Activated B cell treated with CpG ODN at 0.5 μM for 24 hours (primary cell): ENCODE measurements at regions not wholly inside any gene's neighbourhood (a gene's known extent, or its start where the extent isn't known, plus 50 kb on each side); places are given as distances from the start of the nearest gene placed in this dataset.
"Not testable (repeated sequence)": the region's sequence is repeated elsewhere in the genome, so short reads cannot be mapped to it uniquely, and the experiment has no call there.

ENCODE experiments used
- ATAC-seq: fragments of 200-7000 bp; cut with Tn5 transposase; one replicate; pipeline ENCODE4 v1.10.0; 2021; ENCODE audit warnings: low read depth, mild to moderate bottlenecking, moderate library complexity
- CTCF ChIA-PET: fragments of 350-600 bp; sonication (Branson Sonifier 250); formaldehyde crosslinking; loops from one replicate; lab custom pipeline; 2021; ENCODE audit warnings: antibody characterized with exemption; lab: Charles Lee
- POLR2A ChIA-PET: fragments of 350-600 bp; sonication (Branson Sonifier 250); formaldehyde crosslinking; loops from one replicate; lab custom pipeline; 2021; ENCODE audit warnings: antibody characterized with exemption; lab: Charles Lee
- DNase-seq: peaks from one replicate; pipeline ENCODE4 v3.0.0; 2022
- H3K27ac Mint-ChIP-seq: one replicate; pipeline ENCODE4 v1.8.0; 2020; ENCODE audit warnings: mixed read lengths
- H3K27me3 Mint-ChIP-seq: one replicate; pipeline ENCODE4 v1.8.0; 2021; ENCODE audit warnings: mixed read lengths
- H3K36me3 Mint-ChIP-seq: one replicate; pipeline ENCODE4 v1.8.0; 2021; ENCODE audit warnings: low read depth, mixed read lengths
- H3K4me1 Mint-ChIP-seq: one replicate; pipeline ENCODE4 v1.8.0; 2021; ENCODE audit warnings: mixed read lengths
- H3K4me3 Mint-ChIP-seq: one replicate; pipeline ENCODE4 v1.8.0; 2020; ENCODE audit warnings: mild to moderate bottlenecking, mixed read lengths
- H3K9me3 Mint-ChIP-seq: one replicate; pipeline ENCODE4 v1.8.0; 2020; ENCODE audit warnings: mixed read lengths
- intact Hi-C: fragments of 100-400 bp; cut with micrococcal nuclease; formaldehyde crosslinking; loops from one replicate; pipeline ENCODE4 v1.15.1; 2024
- TF ChIP-seq, protein P1 (sequence below): fragments of 200-600 bp; IDR thresholded peaks from one replicate; pipeline ENCODE4 v1.8.0; 2022; ENCODE audit warnings: antibody characterized with exemption, mild to moderate bottlenecking

DNA sequence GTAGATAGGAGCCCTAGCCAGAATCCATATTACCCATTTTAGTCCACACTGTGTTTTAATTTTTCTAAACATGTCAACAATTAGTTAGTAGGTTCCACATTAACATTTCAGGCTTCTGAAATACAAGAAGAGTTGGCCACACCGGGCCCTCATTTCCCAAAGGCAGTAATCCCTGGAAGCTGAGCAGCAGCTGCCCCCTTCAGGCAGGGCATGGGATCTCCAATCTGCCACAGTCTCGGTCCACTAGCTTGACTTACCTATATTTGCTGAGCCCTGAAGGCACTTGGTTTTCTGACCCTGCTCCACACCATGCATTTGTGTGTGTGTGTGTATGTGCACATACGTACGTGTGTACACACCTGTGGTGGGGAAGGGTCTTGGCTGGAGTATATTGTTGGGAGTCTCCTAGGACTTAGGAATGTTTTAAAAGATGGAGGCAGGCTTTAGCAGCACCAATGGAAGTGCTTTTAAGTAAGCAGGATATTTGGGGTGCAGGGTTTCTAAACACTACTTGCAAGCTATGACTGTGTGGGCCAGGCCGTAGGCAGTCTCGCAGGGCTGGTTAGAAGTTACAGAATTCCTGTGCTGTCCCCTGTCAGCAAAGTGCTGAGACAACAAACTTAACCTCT, 71.2 kb upstream of the SOX14 start:
- intact Hi-C loops: no loop called here
- CTCF ChIA-PET: no interaction called here
- H3K27ac Mint-ChIP-seq: no peak overlapping the region

DNA sequence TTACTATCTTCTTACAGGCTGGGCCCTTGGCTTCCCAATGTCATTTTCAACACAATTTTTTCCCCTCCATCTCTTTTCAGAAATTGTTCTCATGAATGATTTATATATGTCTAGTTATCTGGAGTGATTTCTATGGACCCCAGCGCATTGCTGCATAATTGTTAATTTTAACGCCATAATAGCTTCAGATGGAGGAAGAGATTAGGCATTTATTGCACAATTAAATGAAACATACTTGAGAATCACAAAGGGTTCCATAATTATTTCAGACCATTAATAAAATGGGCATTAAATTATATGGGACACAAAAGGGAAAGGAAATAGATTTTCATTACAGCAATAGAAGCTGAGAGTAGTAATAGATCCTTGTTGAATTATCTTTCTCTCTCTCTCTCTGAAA, 70.3 kb upstream of the SOX14 start:
- TF ChIP-seq, protein P1, sequence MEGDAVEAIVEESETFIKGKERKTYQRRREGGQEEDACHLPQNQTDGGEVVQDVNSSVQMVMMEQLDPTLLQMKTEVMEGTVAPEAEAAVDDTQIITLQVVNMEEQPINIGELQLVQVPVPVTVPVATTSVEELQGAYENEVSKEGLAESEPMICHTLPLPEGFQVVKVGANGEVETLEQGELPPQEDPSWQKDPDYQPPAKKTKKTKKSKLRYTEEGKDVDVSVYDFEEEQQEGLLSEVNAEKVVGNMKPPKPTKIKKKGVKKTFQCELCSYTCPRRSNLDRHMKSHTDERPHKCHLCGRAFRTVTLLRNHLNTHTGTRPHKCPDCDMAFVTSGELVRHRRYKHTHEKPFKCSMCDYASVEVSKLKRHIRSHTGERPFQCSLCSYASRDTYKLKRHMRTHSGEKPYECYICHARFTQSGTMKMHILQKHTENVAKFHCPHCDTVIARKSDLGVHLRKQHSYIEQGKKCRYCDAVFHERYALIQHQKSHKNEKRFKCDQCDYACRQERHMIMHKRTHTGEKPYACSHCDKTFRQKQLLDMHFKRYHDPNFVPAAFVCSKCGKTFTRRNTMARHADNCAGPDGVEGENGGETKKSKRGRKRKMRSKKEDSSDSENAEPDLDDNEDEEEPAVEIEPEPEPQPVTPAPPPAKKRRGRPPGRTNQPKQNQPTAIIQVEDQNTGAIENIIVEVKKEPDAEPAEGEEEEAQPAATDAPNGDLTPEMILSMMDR: no peak
- CTCF ChIA-PET: no interaction called here
- H3K4me1 Mint-ChIP-seq: no peaks in the 10 kb centered on the region

More for the DNA sequence above, 71.2 kb upstream of the SOX14 start:
- TF ChIP-seq, protein P1: no peak
- DNase-seq: no peak
- H3K27me3 Mint-ChIP-seq: no peaks in the 10 kb centered on the region
- no peak overlapping the region for H3K4me3 Mint-ChIP-seq
- POLR2A ChIA-PET: no interaction called here
- no peaks in the 10 kb centered on the region for H3K4me1 Mint-ChIP-seq
- H3K9me3 Mint-ChIP-seq: no peaks in the 10 kb centered on the region
- no peak for ATAC-seq
- no peaks in the 10 kb centered on the region for H3K36me3 Mint-ChIP-seq

DNA sequence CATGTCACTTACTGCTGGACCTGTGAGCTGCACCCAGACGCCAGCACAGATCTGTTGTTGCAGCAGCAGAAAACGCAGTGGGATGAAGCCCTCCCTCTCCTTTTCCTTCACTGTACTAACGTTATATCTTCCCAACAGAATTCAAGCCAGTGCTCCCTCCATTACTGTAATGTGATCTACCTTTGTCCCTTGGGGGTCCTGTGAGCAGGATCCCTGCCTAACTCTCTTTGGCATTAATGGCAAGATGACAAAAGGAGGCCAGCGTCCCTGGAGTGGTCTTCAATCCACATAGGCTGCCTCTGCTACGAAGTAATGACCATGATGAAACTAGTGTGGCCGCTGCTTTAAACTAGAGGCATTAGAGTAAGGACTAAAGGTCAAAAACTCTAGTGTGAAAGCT, 69.3 kb upstream of the SOX14 start:
- no peak overlapping the region for H3K4me3 Mint-ChIP-seq
- ChIA-PET CTCF (no interaction called here), POLR2A (no interaction called here)
- TF ChIP-seq, protein P1: no peak
- no peak for DNase-seq
- H3K27ac Mint-ChIP-seq: no peak overlapping the region
- no peaks in the 10 kb centered on the region for H3K9me3 Mint-ChIP-seq
- intact Hi-C loops: no loop called here
- no peaks in the 10 kb centered on the region for H3K36me3 Mint-ChIP-seq
- ATAC-seq: no peak
- H3K27me3 Mint-ChIP-seq: no peaks in the 10 kb centered on the region
- H3K4me1 Mint-ChIP-seq: no peaks in the 10 kb centered on the region

More for the DNA sequence above, 70.3 kb upstream of the SOX14 start:
- POLR2A ChIA-PET: no interaction called here
- ATAC-seq (no peak), DNase-seq (no peak)
- Mint-ChIP-seq H3K27ac (no peak overlapping the region), H3K4me3 (no peak overlapping the region), H3K27me3 (no peaks in the 10 kb centered on the region), H3K9me3 (no peaks in the 10 kb centered on the region), H3K36me3 (no peaks in the 10 kb centered on the region)
- intact Hi-C loops: no loop called here

DNA sequence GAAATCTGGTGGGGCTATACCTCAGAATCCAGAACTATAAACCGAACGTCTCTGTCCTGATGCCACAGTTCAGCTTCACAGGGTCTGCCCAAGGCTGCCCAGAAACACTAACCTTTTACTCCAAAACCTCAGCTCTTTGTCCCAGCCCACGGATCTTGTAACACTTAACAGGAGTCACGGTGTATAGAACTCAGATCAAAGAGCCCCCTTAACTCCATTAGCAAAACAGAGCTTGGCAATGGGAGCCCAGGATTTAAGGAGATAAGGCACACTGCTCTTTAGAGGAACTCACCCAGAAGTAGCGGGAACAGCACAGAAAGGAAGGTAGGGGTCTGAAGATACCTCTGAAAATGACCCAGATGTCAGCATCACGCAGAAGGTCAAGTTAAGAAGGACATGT, 68.8 kb upstream of the SOX14 start:
- DNase-seq (no peak), ATAC-seq (no peak)
- Mint-ChIP-seq H3K4me3 (no peak overlapping the region), H3K27ac (no peak overlapping the region), H3K27me3 (no peaks in the 10 kb centered on the region), H3K36me3 (no peaks in the 10 kb centered on the region), H3K9me3 (no peaks in the 10 kb centered on the region), H3K4me1 (no peaks in the 10 kb centered on the region)
- TF ChIP-seq, protein P1: no peak
- CTCF ChIA-PET: no interaction called here
- intact Hi-C loops: no loop called here
- POLR2A ChIA-PET: no interaction called here

DNA sequence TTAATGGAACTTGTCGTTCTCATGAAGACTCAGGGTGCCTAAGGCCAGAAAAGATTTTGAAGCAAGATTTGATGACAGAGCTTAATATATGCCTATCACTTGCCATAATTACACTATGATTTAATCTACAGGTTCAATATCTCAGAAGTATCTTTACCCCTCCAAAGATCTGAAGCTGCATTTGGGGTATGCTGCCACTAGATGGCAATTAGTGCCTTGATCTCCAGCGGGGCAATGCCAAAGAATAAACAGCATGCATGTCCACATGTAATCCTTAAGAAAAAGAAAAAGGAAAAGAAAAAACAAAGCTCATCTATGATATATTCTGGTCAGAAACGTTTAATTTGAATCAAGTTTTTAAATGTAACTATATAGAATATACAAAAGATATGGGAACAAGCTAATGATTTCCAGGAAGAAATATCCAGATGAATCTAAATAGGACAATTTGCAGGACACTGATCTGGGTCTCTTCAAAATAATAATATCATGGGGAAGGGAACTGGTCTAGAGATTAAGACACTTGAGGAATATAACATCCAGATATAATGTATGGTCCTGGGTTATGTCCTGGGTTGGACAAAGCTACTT, 55.0 kb upstream of the SOX14 start:
- DNase-seq (no peak), ATAC-seq (no peak)
- TF ChIP-seq, protein P1: no peak
- Mint-ChIP-seq H3K9me3 (peaks cover 8% of the 10 kb centered on the region), H3K4me3 (no peak overlapping the region), H3K4me1 (no peaks in the 10 kb centered on the region), H3K27me3 (no peaks in the 10 kb centered on the region), H3K36me3 (no peaks in the 10 kb centered on the region), H3K27ac (no peak overlapping the region)
- ChIA-PET CTCF (no interaction called here), POLR2A (no interaction called here)
- intact Hi-C loops: no loop called here

DNA sequence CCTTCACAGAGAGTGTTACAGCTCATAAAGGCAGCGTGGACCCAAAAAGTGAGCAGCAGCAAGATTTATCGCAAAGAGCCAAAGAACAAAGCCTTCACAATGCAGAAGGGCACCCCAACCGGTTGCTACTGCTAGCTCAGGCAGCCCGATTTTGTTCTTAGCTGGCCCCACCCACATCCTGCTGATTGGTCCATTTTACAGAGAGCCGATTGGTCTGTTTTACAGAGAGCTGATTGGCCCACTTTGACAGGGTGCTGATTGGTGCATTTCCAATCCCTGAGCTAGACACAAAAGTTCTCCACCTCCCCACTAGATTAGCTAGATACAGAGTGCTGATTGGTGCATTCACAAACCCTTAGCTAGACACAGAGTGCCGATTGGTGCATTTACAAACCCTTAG, 50.1 kb upstream of the SOX14 start:
- CTCF ChIA-PET, ATAC-seq, H3K4me1 Mint-ChIP-seq, H3K4me3 Mint-ChIP-seq, H3K27ac Mint-ChIP-seq, H3K36me3 Mint-ChIP-seq, intact Hi-C loops, POLR2A ChIA-PET, H3K27me3 Mint-ChIP-seq, DNase-seq: not testable (repeated sequence)
- peaks cover 19% of the 10 kb centered on the region for H3K9me3 Mint-ChIP-seq
